GM12865 (cell line): ENCODE measurements at regions not wholly inside any gene's neighbourhood (a gene's known extent, or its start where the extent isn't known, plus 50 kb on each side); places are given as distances from the start of the nearest gene placed in this dataset.

Experiments used
- DNase-seq: peaks from one replicate; pipeline ENCODE4 v3.0.0; 2010; ENCODE audit warnings: low read depth
- H3K4me3 ChIP-seq: 2 replicates; pipeline ENCODE4 v1.5.1; 2011; ENCODE audit warnings: mild to moderate bottlenecking, low read depth, low read length, control low read depth
- CTCF ChIP-seq: IDR thresholded peaks from 2 replicates; pipeline ENCODE4 v1.5.1; 2011; ENCODE audit warnings: low read length, control low read depth, low read depth, inconsistent platforms; ENCODE audit not compliant: insufficient read depth; ENCODE audit errors: missing control alignments

DNA sequence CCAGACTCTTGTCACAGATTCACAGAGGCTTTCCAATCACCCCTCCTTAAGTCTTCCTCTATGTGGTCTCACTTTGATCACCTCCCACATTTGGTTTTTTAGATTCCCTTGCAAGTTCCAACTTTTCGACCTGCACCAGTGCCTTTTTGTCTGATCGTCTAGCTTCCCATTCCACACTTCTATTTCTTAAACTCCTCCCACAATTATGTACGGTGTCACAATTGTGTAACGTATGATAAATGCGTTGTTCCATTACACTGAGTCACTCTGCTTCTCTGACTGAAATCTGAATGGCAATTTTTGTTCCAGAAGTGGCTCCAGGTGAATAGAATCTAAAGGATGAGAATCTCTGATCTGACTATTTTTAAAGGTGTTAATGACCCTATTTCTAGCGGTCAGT is 320.1 kb downstream of the LMX1A start:
- TF ChIP-seq CTCF: no peak
- no peak for DNase-seq
- no peak overlapping the region for H3K4me3 ChIP-seq

DNA sequence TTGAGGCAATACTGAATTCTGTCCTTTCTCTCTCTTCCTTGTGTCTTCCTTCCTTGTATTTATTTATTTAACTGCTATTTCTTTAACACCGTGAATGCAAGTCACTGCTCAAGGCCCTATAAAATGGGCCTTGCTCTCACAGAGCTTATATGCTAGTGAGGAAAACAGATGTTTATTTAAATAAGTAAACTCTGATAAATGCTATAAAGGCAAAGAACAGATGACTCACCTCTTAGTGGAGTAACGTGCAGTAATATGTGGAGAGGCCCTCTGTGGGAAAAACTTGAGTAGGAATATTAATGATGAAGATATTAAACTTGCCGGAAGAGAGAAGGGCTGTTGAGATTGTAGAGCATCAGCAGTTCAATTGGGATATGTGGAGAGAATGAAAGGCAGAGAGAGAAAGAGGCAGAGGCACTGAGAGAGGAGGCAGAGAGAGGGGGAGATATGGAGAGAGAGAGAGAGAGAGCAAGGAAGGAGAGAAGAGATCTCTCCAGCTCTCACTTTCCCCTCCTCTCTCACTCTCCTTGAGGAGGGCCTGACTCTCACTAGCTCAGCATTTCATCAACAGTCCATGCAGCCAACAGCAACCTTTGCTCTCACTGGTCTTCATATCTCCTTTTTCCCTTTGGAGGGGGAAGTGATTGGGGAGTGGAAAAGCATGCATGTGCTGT is 322.2 kb downstream of the LMX1A start:
- no peak for DNase-seq
- no peak overlapping the region for H3K4me3 ChIP-seq
- TF ChIP-seq CTCF: no peak

DNA sequence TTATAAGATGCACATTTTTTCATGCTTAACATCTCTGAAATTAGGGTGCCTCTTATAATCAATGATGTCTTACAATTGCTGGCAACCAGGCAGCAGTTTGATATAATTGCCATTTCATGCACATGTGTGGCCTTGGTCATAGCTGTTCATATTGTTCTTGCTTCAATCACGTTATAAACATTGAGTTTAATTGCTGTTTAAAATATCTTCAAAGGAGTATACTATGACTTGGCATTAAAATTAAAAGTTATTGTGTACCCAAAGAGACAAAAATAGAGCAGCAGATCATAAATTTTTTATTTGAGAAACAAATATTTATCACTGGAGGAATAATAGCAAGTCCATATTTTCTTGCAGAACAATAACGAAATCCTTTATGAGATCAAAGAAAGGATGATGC is 325.5 kb downstream of the LMX1A start:
- DNase-seq: no peak
- no peak for TF ChIP-seq CTCF
- no peak overlapping the region for H3K4me3 ChIP-seq

GRCh38 chr1:165025805-165026204 is 330.7 kb downstream of the LMX1A start:
- DNase-seq: no peak
- no peak for TF ChIP-seq CTCF
- no peak overlapping the region for H3K4me3 ChIP-seq

DNA sequence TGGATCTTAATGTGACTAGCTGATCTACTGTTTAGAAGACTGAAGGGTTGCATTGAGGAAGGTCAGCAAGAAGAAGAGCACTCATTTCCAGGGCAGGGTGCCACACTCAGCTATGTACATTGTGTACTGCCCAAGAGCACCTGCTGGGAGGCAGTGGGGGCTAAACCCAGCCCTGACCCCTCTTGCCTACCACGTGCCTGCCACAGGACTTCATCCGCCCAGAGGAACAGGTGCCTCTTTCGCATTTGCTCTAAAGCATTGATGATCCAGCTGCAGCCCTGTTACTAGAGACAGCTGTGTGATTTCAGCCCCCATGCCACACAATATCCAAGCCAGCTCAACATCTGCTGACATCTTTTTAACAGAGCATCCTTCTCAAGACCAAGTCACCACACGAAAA is 341.8 kb downstream of the LMX1A start:
- DNase-seq: no peak
- no peak overlapping the region for H3K4me3 ChIP-seq
- TF ChIP-seq CTCF: no peak

DNA sequence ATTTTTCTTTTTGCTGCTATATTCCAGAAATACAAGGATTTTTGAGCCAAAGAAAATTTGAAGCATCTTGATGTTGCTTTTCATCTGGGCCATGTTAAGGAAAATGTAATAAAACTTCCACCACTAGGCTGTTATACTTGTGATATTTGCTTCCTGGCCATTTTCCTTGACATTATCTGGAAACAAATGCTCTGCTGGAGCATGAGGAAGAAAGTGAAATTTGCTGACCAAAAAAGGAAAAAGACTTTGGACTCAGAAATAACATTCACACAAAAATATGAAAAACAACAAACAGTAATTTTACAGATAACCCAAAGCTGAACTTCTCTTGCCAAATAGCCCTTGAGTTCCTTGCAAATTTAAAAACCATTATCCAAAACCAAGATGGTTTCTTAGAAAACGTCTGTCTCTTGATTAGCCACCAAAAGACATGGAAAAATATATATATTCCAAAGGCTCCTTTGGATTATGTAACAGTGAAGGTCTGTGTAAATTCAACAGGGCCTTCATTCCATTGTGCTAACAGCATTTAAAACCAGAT is 344.5 kb downstream of the LMX1A start:
- TF ChIP-seq CTCF: no peak
- no peak for DNase-seq
- no peak overlapping the region for H3K4me3 ChIP-seq

- no peak overlapping the region for H3K4me3 ChIP-seq
- TF ChIP-seq CTCF: no peak
- DNase-seq: no peak
Observed at GRCh38 chr1:165011186-165011585, 345.3 kb downstream of the LMX1A start.
